HG03439 (cell line): ENCODE measurements at regions not wholly inside any gene's neighbourhood (a gene's known extent, or its start where the extent isn't known, plus 50 kb on each side); places are given as distances from the start of the nearest gene placed in this dataset.
A peak's percentile ranks its signal among the peaks of the same experiment; 100 is the strongest.
"Not testable (repeated sequence)": the region's sequence is repeated elsewhere in the genome, so short reads cannot be mapped to it uniquely, and the experiment has no call there.

ENCODE experiments used
- ATAC-seq: cut with Tn5 transposase; IDR thresholded peaks from one replicate; pipeline ENCODE4 v1.9.1; 2021; ENCODE audit warnings: mild to moderate bottlenecking, moderate library complexity; ENCODE audit not compliant: unreplicated experiment

GRCh38 chr10:53664282-53665019 lies 891.9 kb upstream of the MBL2 start:
- ATAC-seq, result no peak

GRCh38 chr10:53650794-53651193 lies 878.2 kb upstream of the MBL2 start:
- no peak for ATAC-seq

- ATAC-seq, result not testable (repeated sequence)
Observed at GRCh38 chr10:53647221-53647620, 874.6 kb upstream of the MBL2 start.

GRCh38 chr10:53646525-53646924 lies 873.9 kb upstream of the MBL2 start:
- ATAC-seq, result no peak

- no peak for ATAC-seq
Observed at GRCh38 chr10:53645951-53646350, 873.4 kb upstream of the MBL2 start.

- no peak for ATAC-seq
Observed at GRCh38 chr10:53638006-53638405, 865.4 kb upstream of the MBL2 start.

GRCh38 chr10:53624722-53625121 lies 852.1 kb upstream of the MBL2 start:
- ATAC-seq, result no peak

- no peak for ATAC-seq
Observed at GRCh38 chr10:53622201-53622600, 849.6 kb upstream of the MBL2 start.

- no peak for ATAC-seq
Observed at GRCh38 chr10:53619671-53620070, 847.1 kb upstream of the MBL2 start.

GRCh38 chr10:53607691-53608090 lies 835.1 kb upstream of the MBL2 start:
- no peak for ATAC-seq

- no peak for ATAC-seq
Observed at GRCh38 chr10:53606981-53607380, 834.4 kb upstream of the MBL2 start.

GRCh38 chr10:53601260-53601875 lies 828.8 kb upstream of the MBL2 start:
- peak; percentile 63 for ATAC-seq

- ATAC-seq, result no peak
Observed at GRCh38 chr10:53598914-53599313, 826.3 kb upstream of the MBL2 start.

- no peak for ATAC-seq
Observed at GRCh38 chr10:53597835-53598251, 825.3 kb upstream of the MBL2 start.

- no peak for ATAC-seq
Observed at GRCh38 chr10:53580465-53580864, 807.9 kb upstream of the MBL2 start.

GRCh38 chr10:53579773-53580172 lies 807.2 kb upstream of the MBL2 start:
- ATAC-seq, result no peak

GRCh38 chr10:53574024-53574423 lies 801.4 kb upstream of the MBL2 start:
- ATAC-seq, result no peak

GRCh38 chr10:53573498-53573897 lies 800.9 kb upstream of the MBL2 start:
- no peak for ATAC-seq

GRCh38 chr10:53572799-53573198 lies 800.2 kb upstream of the MBL2 start:
- ATAC-seq, result no peak

GRCh38 chr10:53570221-53570620 lies 797.6 kb upstream of the MBL2 start:
- no peak for ATAC-seq

GRCh38 chr10:53569455-53569854 lies 796.9 kb upstream of the MBL2 start:
- no peak for ATAC-seq

GRCh38 chr10:53548664-53549063 lies 776.1 kb upstream of the MBL2 start:
- ATAC-seq, result no peak

- ATAC-seq, result no peak
Observed at GRCh38 chr10:53547364-53547763, 774.8 kb upstream of the MBL2 start.
